Psoas muscle (tissue), 7 donors: ENCODE measurements at regions not wholly inside any gene's neighbourhood (a gene's known extent, or its start where the extent isn't known, plus 50 kb on each side); places are given as distances from the start of the nearest gene placed in this dataset.

Experiments
- ATAC-seq, 4 donors: fragments of 200-7000 bp; cut with Tn5 transposase; one replicate each; pipeline ENCODE4 v1.9.1; 2020; ENCODE audit warnings: moderate library complexity in 3 of 4, mild to moderate bottlenecking in 2 of 4
- DNase-seq, 2 donors: peaks; one replicate each; pipeline ENCODE4 v3.0.0-alpha.2; 2020
- H3K27ac ChIP-seq: fragments of 200-600 bp; one replicate; pipeline ENCODE4 v1.8.0; 2022
- H3K27me3 ChIP-seq, 3 donors: fragments of 200-600 bp in 1 of 3; one replicate each; pipeline versions ENCODE4 v1.6.1 to v1.8.0; 2013 to 2022; ENCODE audit warnings: low read length in 2 of 3, mild to moderate bottlenecking in 2 of 3, moderate library complexity in 1 of 3; ENCODE audit not compliant: insufficient read depth in 3 of 3
- H3K36me3 ChIP-seq, 2 donors: fragments of 200-600 bp in 1 of 2; one replicate each; pipeline versions ENCODE4 v1.6.1 to v1.8.0; 2013 to 2022; ENCODE audit warnings: low read depth in 1 of 2, mild to moderate bottlenecking in 1 of 2, moderate library complexity in 1 of 2; ENCODE audit not compliant: insufficient read depth in 1 of 2
- H3K4me1 ChIP-seq: fragments of 200-600 bp; one replicate; pipeline ENCODE4 v1.8.0; 2022
- H3K4me3 ChIP-seq: fragments of 200-600 bp; one replicate; pipeline ENCODE4 v1.8.0; 2022; ENCODE audit warnings: mild to moderate bottlenecking
- H3K9me3 ChIP-seq: fragments of 200-600 bp; one replicate; pipeline ENCODE4 v1.8.0; 2022
- WGBS, 3 donors: extraction: QIAGEN DNeasy Blood & Tissue Kit; methylation state at CpG; one replicate each; pipeline versions ENCODE4 v1.1.6 to v1.1.7; 2013; 5-methylcytosine and 5-hydroxymethylcytosine counted together
- intact Hi-C, 2 donors: fragments of 100-400 bp; cut with DNase I; formaldehyde crosslinking; loops; one replicate each; pipeline versions ENCODE4 v1.11.0 to v1.14.2; 2022
- TF ChIP-seq, protein P1 (sequence below): fragments of 200-600 bp; IDR thresholded peaks from one replicate; pipeline ENCODE4 v1.8.0; 2022; ENCODE audit warnings: antibody characterized with exemption
- donor health status: healthy with polysubstance abuse.
- donor health status: DM: no; HTN: no; CAD: no; lungs with moderate emphysema.
- donor health status: Bipolar disorder and iron deficiency.
- donor health status: healthy.
- donor health status: DM: yes; HTN: yes; CAD: no.
- donor health status: DM: no; HTN: no; CAD: no.
- donor health status: DM: yes; HTN: yes; CAD: no.

GRCh38 chr17:71735893-71736292, 384.9 kb upstream of the SOX9 start:
- no peak overlapping the region for H3K27ac ChIP-seq
- H3K27me3 ChIP-seq = peaks cover 0 to 3% (median 0%) of the 10 kb centered on the region in 3 donors
- TF ChIP-seq, protein P1, sequence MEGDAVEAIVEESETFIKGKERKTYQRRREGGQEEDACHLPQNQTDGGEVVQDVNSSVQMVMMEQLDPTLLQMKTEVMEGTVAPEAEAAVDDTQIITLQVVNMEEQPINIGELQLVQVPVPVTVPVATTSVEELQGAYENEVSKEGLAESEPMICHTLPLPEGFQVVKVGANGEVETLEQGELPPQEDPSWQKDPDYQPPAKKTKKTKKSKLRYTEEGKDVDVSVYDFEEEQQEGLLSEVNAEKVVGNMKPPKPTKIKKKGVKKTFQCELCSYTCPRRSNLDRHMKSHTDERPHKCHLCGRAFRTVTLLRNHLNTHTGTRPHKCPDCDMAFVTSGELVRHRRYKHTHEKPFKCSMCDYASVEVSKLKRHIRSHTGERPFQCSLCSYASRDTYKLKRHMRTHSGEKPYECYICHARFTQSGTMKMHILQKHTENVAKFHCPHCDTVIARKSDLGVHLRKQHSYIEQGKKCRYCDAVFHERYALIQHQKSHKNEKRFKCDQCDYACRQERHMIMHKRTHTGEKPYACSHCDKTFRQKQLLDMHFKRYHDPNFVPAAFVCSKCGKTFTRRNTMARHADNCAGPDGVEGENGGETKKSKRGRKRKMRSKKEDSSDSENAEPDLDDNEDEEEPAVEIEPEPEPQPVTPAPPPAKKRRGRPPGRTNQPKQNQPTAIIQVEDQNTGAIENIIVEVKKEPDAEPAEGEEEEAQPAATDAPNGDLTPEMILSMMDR = no peak
- H3K4me3 ChIP-seq = no peak overlapping the region
- 75 to 94% (median 94%) methylated on average over 4 of the region's 4 CpGs for WGBS, 3 donors
- H3K36me3 ChIP-seq = no peaks in the 10 kb centered on the region
- no peak for ATAC-seq
- intact Hi-C loops = no loop called here
- H3K4me1 ChIP-seq = no peaks in the 10 kb centered on the region
- H3K9me3 ChIP-seq = no peaks in the 10 kb centered on the region
- DNase-seq = no peak

GRCh38 chr17:71740866-71741265, 380.0 kb upstream of the SOX9 start:
- TF ChIP-seq, protein P1 = no peak
- H3K4me3 ChIP-seq = no peak overlapping the region
- no peak overlapping the region for H3K27ac ChIP-seq
- no peaks in the 10 kb centered on the region for H3K4me1 ChIP-seq
- intact Hi-C loops = no loop called here
- peaks cover 0 to 3% (median 0%) of the 10 kb centered on the region in 3 donors for H3K27me3 ChIP-seq
- DNase-seq (no peak), ATAC-seq (no peak)
- H3K9me3 ChIP-seq = no peaks in the 10 kb centered on the region
- WGBS, 3 donors = 40 to 56% (median 47%) methylated on average over 3 of the region's 3 CpGs
- H3K36me3 ChIP-seq = no peaks in the 10 kb centered on the region

DNA sequence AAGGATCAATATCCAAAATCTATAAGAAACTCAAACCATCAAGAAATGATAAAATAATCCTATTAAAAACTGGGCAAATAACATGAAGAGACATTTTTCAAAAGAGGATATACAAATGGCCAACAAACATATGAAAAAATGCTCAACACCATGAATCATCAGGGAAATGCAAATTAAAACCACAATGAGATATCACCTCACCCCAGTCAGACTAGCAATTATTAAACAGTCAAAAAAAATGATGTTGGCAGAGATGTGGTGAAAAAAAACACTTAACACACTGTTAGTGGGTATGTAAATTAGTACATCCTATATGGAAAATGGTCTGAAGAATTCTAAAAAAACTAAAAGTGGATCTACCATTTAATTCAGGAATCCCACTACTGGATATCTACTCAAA, 379.0 kb upstream of the SOX9 start:
- intact Hi-C loops = no loop called here
- ATAC-seq = no peak
- Histone ChIP-seq H3K9me3 (no peaks in the 10 kb centered on the region), H3K36me3 (no peaks in the 10 kb centered on the region), H3K4me1 (no peaks in the 10 kb centered on the region), H3K4me3 (no peak overlapping the region), H3K27me3 (peaks cover 0 to 3% (median 0%) of the 10 kb centered on the region in 3 donors), H3K27ac (no peak overlapping the region)
- no peak for DNase-seq
- TF ChIP-seq, protein P1 = no peak

DNA sequence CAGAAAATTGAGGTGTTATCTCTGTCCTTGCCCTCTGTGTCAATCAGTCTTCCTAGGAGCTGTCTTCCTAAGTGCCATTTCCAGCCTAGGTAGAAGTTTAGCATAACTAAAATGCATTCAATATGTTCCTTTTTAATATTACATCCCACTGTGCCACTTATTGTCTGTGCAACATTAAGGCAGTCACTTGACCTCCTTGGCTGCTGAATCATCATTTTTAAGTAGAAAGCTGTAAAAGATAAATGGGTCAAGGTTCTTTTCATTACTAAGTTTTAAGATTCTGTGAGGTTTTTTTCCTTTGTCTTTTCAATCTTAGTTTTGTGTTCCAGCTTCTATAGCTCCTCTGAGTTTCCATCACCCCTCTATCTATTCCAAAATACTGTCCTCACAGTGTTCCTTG, 371.9 kb upstream of the SOX9 start:
- ATAC-seq (no peak), DNase-seq (no peak)
- H3K36me3 ChIP-seq = no peaks in the 10 kb centered on the region
- H3K9me3 ChIP-seq = no peaks in the 10 kb centered on the region
- peaks cover 0 to 2% (median 0%) of the 10 kb centered on the region in 3 donors for H3K27me3 ChIP-seq
- intact Hi-C loops = no loop called here
- H3K4me3 ChIP-seq = no peak overlapping the region
- H3K27ac ChIP-seq = no peak overlapping the region
- no peaks in the 10 kb centered on the region for H3K4me1 ChIP-seq
- TF ChIP-seq, protein P1 = no peak

DNA sequence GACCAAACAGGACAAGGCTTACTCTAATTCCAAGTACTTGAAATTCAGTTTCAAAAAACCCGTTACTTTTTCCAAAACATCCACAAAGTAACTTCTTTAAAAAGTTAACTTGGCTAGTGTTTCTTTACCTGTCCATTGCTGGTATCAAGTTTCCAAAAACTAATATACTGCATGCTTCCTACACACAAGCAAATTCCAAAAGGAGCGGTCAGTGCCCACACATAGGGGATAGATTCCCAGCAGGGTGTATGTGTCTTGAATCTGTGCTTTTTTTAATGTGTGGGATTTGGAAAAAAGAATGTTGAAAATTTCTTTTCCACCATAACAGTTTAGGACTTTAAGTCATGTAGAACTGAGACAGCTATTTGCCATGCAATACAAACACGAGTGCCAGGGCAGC, 367.8 kb upstream of the SOX9 start:
- no peak overlapping the region for H3K4me3 ChIP-seq
- TF ChIP-seq, protein P1 = no peak
- no peak overlapping the region for H3K27ac ChIP-seq
- H3K27me3 ChIP-seq = peaks cover 0 to 6% (median 0%) of the 10 kb centered on the region in 3 donors
- no peaks in the 10 kb centered on the region for H3K4me1 ChIP-seq
- no peak for DNase-seq
- intact Hi-C loops = no loop called here
- H3K36me3 ChIP-seq = no peaks in the 10 kb centered on the region
- no peaks in the 10 kb centered on the region for H3K9me3 ChIP-seq
- no peak for ATAC-seq
- 38 to 49% (median 43%) methylated on average over 3 of the region's 3 CpGs for WGBS, 3 donors
